ENCODE measurements at regions not wholly inside any gene's neighbourhood (a gene's known extent, or its start where the extent isn't known, plus 50 kb on each side); places are given as distances from the start of the nearest gene placed in this dataset.

DNA sequence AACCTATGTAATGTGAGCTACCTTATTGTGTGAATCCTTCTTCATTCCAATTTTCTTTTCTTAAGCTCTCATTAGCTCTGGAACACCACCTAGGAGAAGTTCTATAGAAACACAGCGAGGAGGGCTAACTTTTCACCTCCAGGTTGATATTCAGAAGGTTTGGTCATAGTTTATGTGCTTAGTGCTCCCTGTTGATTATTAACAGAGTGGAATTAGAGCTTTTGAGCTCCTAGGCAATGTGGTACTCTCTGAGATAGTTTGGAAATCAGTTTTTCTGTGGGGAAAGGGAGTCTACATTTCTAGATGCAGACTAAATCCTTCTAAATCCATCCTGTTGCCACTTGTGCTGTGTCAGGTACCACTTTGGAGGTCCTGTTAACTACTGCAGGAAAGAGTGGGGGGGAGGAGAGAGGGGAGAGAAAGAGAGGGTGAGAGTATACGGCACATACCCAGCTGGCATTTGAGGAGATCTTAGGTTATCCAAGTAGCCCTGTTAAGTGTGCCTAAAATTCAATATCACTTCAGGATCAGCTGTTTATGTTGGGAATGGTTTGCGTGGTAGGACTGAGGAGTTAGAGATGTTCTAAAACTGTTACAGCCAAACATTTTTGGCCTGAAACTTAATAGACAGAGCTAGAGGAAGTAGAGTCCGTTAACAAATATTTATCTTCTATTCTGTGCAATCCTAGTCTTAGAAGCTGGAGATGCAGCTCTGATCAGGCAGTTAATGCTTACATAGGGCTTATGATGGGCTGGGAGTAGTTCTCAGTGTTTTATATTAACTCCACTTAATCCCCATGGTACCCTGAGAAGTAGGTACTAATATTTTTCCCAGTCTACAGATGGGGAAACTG is 117.5 kb upstream of the PROK2 start:
- Histone ChIP-seq H3K9ac (ENCODE audit: low read depth, low read length) (no peak overlapping the region), H3K4me3 (ENCODE audit: low read length) (no peak overlapping the region), H3K27ac (ENCODE audit: low read length) (no peak overlapping the region), H3K36me3 (ENCODE audit: insufficient read depth, low read depth, low read length) (no peaks in the 10 kb centered on the region), H3K27me3 (ENCODE audit: insufficient read depth, low read length) (no peaks in the 10 kb centered on the region; the same call in 1 of the 2 replicates), H3K4me1 (ENCODE audit: insufficient read depth, low read length) (0 out of 2 replicates have a peak, but pooled peaks cover 4% of the 10 kb centered on the region), H3K9me3 (ENCODE audit: insufficient read depth, low read depth, low read length) (no peaks in the 10 kb centered on the region)

DNA sequence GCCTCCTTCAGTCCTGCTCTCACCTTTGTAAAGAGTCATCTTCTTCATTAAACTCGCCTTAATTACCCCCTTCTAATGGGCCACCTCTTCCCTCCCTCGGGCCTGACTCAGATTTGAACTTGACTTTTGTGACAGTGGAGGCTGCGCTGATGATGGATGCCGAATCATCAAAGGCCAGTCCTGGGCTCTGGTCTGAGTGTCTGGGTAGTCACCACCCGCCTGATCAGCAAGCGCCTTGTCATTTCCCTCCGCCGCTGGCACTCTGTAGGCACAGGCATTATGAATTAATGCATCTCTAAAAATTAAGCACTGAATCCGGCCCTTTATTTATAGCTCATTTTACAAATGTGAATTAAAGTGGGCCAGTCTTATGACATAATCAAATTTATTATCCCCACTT is 116.7 kb upstream of the PROK2 start:
- H3K4me3 ChIP-seq (ENCODE audit: low read length) = no peak overlapping the region
- no peaks in the 10 kb centered on the region for H3K36me3 ChIP-seq (ENCODE audit: insufficient read depth, low read depth, low read length)
- H3K4me1 ChIP-seq (ENCODE audit: insufficient read depth, low read length) = 0 out of 2 replicates have a peak, but pooled peaks cover 4% of the 10 kb centered on the region
- H3K9ac ChIP-seq (ENCODE audit: low read depth, low read length) = no peak overlapping the region
- H3K27me3 ChIP-seq (ENCODE audit: insufficient read depth, low read length) = no peaks in the 10 kb centered on the region
- no peak overlapping the region for H3K27ac ChIP-seq (ENCODE audit: low read length)
- no peaks in the 10 kb centered on the region for H3K9me3 ChIP-seq (ENCODE audit: insufficient read depth, low read depth, low read length)

DNA sequence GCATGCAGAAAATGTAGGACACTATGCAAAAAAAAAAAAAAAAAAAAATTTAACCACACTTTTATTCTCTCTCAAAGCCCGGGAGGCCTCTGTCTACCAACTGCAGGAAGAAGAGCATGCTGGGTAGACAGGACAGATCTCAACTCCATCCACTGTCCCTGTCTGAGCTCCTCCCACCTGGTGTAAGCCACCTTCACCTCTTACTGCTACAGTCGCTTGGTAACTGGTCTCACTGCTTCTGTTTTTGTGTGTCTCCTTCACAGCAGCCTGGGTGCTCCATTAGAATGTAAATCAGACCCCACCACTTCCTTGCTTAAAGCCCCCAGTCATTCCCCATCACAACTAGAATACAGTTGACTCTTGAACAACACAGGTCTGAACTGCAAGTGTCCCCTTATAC is 115.1 kb upstream of the PROK2 start:
- H3K27ac ChIP-seq (ENCODE audit: low read length) = no peak overlapping the region
- H3K27me3 ChIP-seq (ENCODE audit: insufficient read depth, low read length) = no peaks in the 10 kb centered on the region
- no peak overlapping the region for H3K4me3 ChIP-seq (ENCODE audit: low read length)
- H3K4me1 ChIP-seq (ENCODE audit: insufficient read depth, low read length) = 0 out of 2 replicates have a peak, but pooled peaks cover 4% of the 10 kb centered on the region
- no peak overlapping the region for H3K9ac ChIP-seq (ENCODE audit: low read depth, low read length)
- no peaks in the 10 kb centered on the region for H3K9me3 ChIP-seq (ENCODE audit: insufficient read depth, low read depth, low read length)
- H3K36me3 ChIP-seq (ENCODE audit: insufficient read depth, low read depth, low read length) = no peaks in the 10 kb centered on the region

GRCh38 chr3:71896751-71897150 is 111.8 kb upstream of the PROK2 start:
- Histone ChIP-seq H3K4me1 (ENCODE audit: insufficient read depth, low read length) (peaks cover 7% of the 10 kb centered on the region), H3K9me3 (ENCODE audit: insufficient read depth, low read depth, low read length) (no peaks in the 10 kb centered on the region), H3K27me3 (ENCODE audit: insufficient read depth, low read length) (no peaks in the 10 kb centered on the region), H3K9ac (ENCODE audit: low read depth, low read length) (no peak overlapping the region), H3K27ac (ENCODE audit: low read length) (no peak overlapping the region), H3K4me3 (ENCODE audit: low read length) (no peak overlapping the region), H3K36me3 (ENCODE audit: insufficient read depth, low read depth, low read length) (no peaks in the 10 kb centered on the region)

GRCh38 chr3:71893702-71894479 is 108.9 kb upstream of the PROK2 start:
- H3K27me3 ChIP-seq (ENCODE audit: insufficient read depth, low read length) = no peaks in the 10 kb centered on the region
- H3K4me3 ChIP-seq (ENCODE audit: low read length) = no peak overlapping the region
- no peaks in the 10 kb centered on the region for H3K9me3 ChIP-seq (ENCODE audit: insufficient read depth, low read depth, low read length)
- no peak overlapping the region for H3K9ac ChIP-seq (ENCODE audit: low read depth, low read length)
- H3K27ac ChIP-seq (ENCODE audit: low read length) = no peak overlapping the region
- peaks cover 7% of the 10 kb centered on the region for H3K4me1 ChIP-seq (ENCODE audit: insufficient read depth, low read length)
- H3K36me3 ChIP-seq (ENCODE audit: insufficient read depth, low read depth, low read length) = no peaks in the 10 kb centered on the region

- Histone ChIP-seq H3K9me3 (ENCODE audit: insufficient read depth, low read depth, low read length) (no peaks in the 10 kb centered on the region), H3K27me3 (ENCODE audit: insufficient read depth, low read length) (no peaks in the 10 kb centered on the region), H3K4me1 (ENCODE audit: insufficient read depth, low read length) (peaks cover 7% of the 10 kb centered on the region), H3K27ac (ENCODE audit: low read length) (no peak overlapping the region), H3K9ac (ENCODE audit: low read depth, low read length) (no peak overlapping the region), H3K36me3 (ENCODE audit: insufficient read depth, low read depth, low read length) (no peaks in the 10 kb centered on the region), H3K4me3 (ENCODE audit: low read length) (no peak overlapping the region)
Observed at GRCh38 chr3:71893122-71893521, 108.2 kb upstream of the PROK2 start.

GRCh38 chr3:71891483-71891882 is 106.5 kb upstream of the PROK2 start:
- H3K36me3 ChIP-seq (ENCODE audit: insufficient read depth, low read depth, low read length) = no peaks in the 10 kb centered on the region
- H3K9ac ChIP-seq (ENCODE audit: low read depth, low read length) = no peak overlapping the region
- H3K27me3 ChIP-seq (ENCODE audit: insufficient read depth, low read length) = no peaks in the 10 kb centered on the region

DNA sequence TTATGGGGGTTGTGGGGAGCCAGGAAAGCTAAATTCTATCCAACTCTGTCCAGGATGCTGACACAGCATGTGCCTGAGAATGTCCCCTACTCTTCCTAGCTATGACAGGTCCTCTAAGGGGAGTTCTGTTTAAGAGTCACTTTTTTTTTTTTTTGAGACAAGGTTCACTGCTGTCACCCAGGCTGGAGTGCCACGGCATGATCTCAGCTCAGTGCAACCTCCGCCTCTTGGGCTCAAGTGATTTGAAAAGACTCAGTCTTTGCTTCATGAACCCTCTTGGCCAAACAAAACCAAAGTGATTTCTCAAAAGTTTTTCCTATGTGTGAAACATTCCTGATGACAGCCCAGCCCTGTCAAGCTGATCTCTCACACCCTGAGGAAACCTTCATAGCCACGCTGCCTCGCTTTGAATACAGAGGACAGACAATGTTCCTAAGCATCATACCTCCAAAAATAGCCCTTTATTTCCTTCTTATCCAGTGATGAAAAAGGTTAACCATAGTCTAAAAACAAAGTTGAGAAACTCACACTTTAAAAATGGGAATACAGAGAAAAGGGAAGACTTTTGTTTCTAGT is 105.5 kb upstream of the PROK2 start:
- peaks cover 10% of the 10 kb centered on the region for H3K4me1 ChIP-seq (ENCODE audit: insufficient read depth, low read length)
- no peak overlapping the region for H3K9ac ChIP-seq (ENCODE audit: low read depth, low read length)
- no peaks in the 10 kb centered on the region for H3K36me3 ChIP-seq (ENCODE audit: insufficient read depth, low read depth, low read length)
- H3K4me3 ChIP-seq (ENCODE audit: low read length) = no peak overlapping the region
- no peak overlapping the region for H3K27ac ChIP-seq (ENCODE audit: low read length)
- H3K27me3 ChIP-seq (ENCODE audit: insufficient read depth, low read length) = no peaks in the 10 kb centered on the region
- no peaks in the 10 kb centered on the region for H3K9me3 ChIP-seq (ENCODE audit: insufficient read depth, low read depth, low read length)

More at GRCh38 chr3:71891483-71891882, 106.5 kb upstream of the PROK2 start:
- H3K4me3 ChIP-seq (ENCODE audit: low read length) = no peak overlapping the region
- H3K9me3 ChIP-seq (ENCODE audit: insufficient read depth, low read depth, low read length) = no peaks in the 10 kb centered on the region
- H3K27ac ChIP-seq (ENCODE audit: low read length) = no peak overlapping the region
- H3K4me1 ChIP-seq (ENCODE audit: insufficient read depth, low read length) = peaks cover 7% of the 10 kb centered on the region

- Histone ChIP-seq H3K4me3 (ENCODE audit: low read length) (no peak overlapping the region), H3K27me3 (ENCODE audit: insufficient read depth, low read length) (no peaks in the 10 kb centered on the region), H3K4me1 (ENCODE audit: insufficient read depth, low read length) (peaks cover 12% of the 10 kb centered on the region; the same call in 1 of the 2 replicates), H3K27ac (ENCODE audit: low read length) (no peak overlapping the region), H3K9me3 (ENCODE audit: insufficient read depth, low read depth, low read length) (no peaks in the 10 kb centered on the region), H3K36me3 (ENCODE audit: insufficient read depth, low read depth, low read length) (no peaks in the 10 kb centered on the region), H3K9ac (ENCODE audit: low read depth, low read length) (no peak overlapping the region)
Observed at GRCh38 chr3:71887256-71887655, 102.3 kb upstream of the PROK2 start.

GRCh38 chr3:71885006-71885405 is 100.1 kb upstream of the PROK2 start:
- Histone ChIP-seq H3K9me3 (ENCODE audit: insufficient read depth, low read depth, low read length) (no peaks in the 10 kb centered on the region), H3K4me1 (ENCODE audit: insufficient read depth, low read length) (peaks cover 12% of the 10 kb centered on the region; the same call in 1 of the 2 replicates), H3K27me3 (ENCODE audit: insufficient read depth, low read length) (no peaks in the 10 kb centered on the region), H3K9ac (ENCODE audit: low read depth, low read length) (no peak overlapping the region), H3K4me3 (ENCODE audit: low read length) (no peak overlapping the region), H3K27ac (ENCODE audit: low read length) (no peak overlapping the region), H3K36me3 (ENCODE audit: insufficient read depth, low read depth, low read length) (no peaks in the 10 kb centered on the region)

GRCh38 chr3:71881732-71882131 is 96.8 kb upstream of the PROK2 start:
- H3K9ac ChIP-seq (ENCODE audit: low read depth, low read length) = no peak overlapping the region
- H3K4me3 ChIP-seq (ENCODE audit: low read length) = no peak overlapping the region
- no peaks in the 10 kb centered on the region for H3K36me3 ChIP-seq (ENCODE audit: insufficient read depth, low read depth, low read length)

More at GRCh38 chr3:71881732-71882131, 96.8 kb upstream of the PROK2 start:
- H3K4me1 ChIP-seq (ENCODE audit: insufficient read depth, low read length) = peaks cover 22% of the 10 kb centered on the region
- no peaks in the 10 kb centered on the region for H3K27me3 ChIP-seq (ENCODE audit: insufficient read depth, low read length)
- no peak overlapping the region for H3K27ac ChIP-seq (ENCODE audit: low read length)
- H3K9me3 ChIP-seq (ENCODE audit: insufficient read depth, low read depth, low read length) = no peaks in the 10 kb centered on the region
